ENCODE measurements at regions not wholly inside any gene's neighbourhood (a gene's known extent, or its start where the extent isn't known, plus 50 kb on each side); places are given as distances from the start of the nearest gene placed in this dataset.

DNA sequence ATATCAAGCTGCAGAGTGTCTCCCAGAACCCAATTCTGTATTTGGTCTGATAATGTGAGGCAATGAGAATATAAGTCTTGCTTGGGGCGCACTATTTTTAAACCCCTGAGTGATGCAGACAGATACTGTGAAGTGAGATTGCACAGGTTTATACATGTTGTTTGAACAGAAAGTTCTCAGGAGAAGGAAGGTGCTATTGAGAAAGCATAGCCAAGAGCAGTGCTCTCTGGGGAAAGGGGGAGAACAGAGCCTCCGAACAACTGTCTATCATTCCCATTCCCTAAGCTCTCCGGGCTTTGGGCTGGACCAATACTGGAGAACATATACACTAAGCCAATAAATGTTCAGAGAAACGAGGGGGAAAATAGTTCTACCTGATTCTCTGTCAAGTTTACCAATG is 75.8 kb downstream of the PERP start:
- TF ChIP-seq POLR2AphosphoS5 (IDR thresholded peaks at IDR 0.05) (no peak), POLR2A (IDR thresholded peaks at IDR 0.05) (no peak), EP300 (IDR thresholded peaks at IDR 0.05) (no peak)
- TF ChIP-seq, protein P1, sequence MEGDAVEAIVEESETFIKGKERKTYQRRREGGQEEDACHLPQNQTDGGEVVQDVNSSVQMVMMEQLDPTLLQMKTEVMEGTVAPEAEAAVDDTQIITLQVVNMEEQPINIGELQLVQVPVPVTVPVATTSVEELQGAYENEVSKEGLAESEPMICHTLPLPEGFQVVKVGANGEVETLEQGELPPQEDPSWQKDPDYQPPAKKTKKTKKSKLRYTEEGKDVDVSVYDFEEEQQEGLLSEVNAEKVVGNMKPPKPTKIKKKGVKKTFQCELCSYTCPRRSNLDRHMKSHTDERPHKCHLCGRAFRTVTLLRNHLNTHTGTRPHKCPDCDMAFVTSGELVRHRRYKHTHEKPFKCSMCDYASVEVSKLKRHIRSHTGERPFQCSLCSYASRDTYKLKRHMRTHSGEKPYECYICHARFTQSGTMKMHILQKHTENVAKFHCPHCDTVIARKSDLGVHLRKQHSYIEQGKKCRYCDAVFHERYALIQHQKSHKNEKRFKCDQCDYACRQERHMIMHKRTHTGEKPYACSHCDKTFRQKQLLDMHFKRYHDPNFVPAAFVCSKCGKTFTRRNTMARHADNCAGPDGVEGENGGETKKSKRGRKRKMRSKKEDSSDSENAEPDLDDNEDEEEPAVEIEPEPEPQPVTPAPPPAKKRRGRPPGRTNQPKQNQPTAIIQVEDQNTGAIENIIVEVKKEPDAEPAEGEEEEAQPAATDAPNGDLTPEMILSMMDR (IDR thresholded peaks at IDR 0.05), result no peak
- H3K4me3 ChIP-seq, result no peak overlapping the region
- no peaks in the 10 kb centered on the region for H3K9me3 ChIP-seq
- no peak for DNase-seq
- no peaks in the 10 kb centered on the region for H3K4me1 ChIP-seq
- intact Hi-C loops (cut with DNase I; ENCODE audit: low total_unique reads), result no loop called here
- no peaks in the 10 kb centered on the region for H3K36me3 ChIP-seq
- H3K27me3 ChIP-seq, result no peaks in the 10 kb centered on the region
- no peak overlapping the region for H3K27ac ChIP-seq
- WGBS, 5 donors, result 67 to 80% (median 78%) methylated on average over 4 of the region's 4 CpGs

DNA sequence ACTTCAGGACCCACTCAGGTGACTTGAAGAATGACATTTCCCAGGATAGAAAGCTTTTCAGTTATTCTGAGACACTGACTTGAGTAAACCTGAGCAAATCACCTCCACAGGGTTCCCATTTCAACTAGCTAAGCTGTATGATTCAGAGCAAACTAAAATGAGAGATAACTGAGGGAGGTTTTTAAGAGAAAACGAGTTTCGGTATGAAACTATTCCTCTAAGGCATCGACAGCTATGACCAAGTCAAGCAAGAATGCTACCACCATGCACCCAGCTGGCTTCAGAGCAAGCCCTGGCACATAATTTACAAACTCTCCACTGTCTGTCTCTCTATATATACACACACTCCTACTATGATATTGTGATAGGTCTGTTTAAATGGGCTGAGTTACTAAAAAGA is 75.4 kb downstream of the PERP start:
- 68 to 84% (median 74%) methylated on average over 3 of the region's 3 CpGs for WGBS, 5 donors
- no peaks in the 10 kb centered on the region for H3K4me1 ChIP-seq
- no peaks in the 10 kb centered on the region for H3K27me3 ChIP-seq
- no peak overlapping the region for H3K27ac ChIP-seq
- TF ChIP-seq POLR2A (IDR thresholded peaks at IDR 0.05) (no peak), EP300 (IDR thresholded peaks at IDR 0.05) (no peak), POLR2AphosphoS5 (IDR thresholded peaks at IDR 0.05) (no peak)
- TF ChIP-seq, protein P1 (IDR thresholded peaks at IDR 0.05), result no peak
- no peak for DNase-seq
- no peaks in the 10 kb centered on the region for H3K9me3 ChIP-seq
- intact Hi-C loops (cut with DNase I; ENCODE audit: low total_unique reads), result no loop called here
- no peaks in the 10 kb centered on the region for H3K36me3 ChIP-seq
- H3K4me3 ChIP-seq, result no peak overlapping the region

DNA sequence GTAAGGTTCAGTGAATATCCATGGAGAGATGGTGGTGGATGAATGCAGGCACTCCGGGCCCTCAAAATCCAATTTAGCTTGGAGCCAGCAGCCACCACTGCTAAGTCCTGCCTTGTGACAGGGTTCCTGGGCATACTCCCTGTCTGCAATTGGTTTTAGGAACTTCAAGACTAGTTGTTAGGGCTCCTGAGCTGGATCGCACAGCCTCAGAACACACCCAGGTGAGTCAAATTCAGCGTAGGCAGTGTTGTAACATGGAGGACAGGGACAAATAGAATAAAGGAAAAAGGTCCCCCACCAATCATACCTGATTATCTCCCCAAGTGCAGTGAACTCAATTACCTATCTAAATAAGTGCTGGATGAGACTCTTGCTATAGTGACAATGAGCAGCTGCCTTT is 74.6 kb downstream of the PERP start:
- DNase-seq, result no peak
- no peak overlapping the region for H3K4me3 ChIP-seq
- intact Hi-C loops (cut with DNase I; ENCODE audit: low total_unique reads), result no loop called here
- H3K27ac ChIP-seq, result no peak overlapping the region
- TF ChIP-seq, protein P1 (IDR thresholded peaks at IDR 0.05), result no peak
- TF ChIP-seq EP300 (IDR thresholded peaks at IDR 0.05) (no peak), POLR2AphosphoS5 (IDR thresholded peaks at IDR 0.05) (no peak), POLR2A (IDR thresholded peaks at IDR 0.05) (no peak)
- H3K4me1 ChIP-seq, result no peaks in the 10 kb centered on the region
- 87 to 98% (median 90%) methylated on average over 3 of the region's 3 CpGs for WGBS, 5 donors
- H3K27me3 ChIP-seq, result no peaks in the 10 kb centered on the region
- no peaks in the 10 kb centered on the region for H3K9me3 ChIP-seq
- no peaks in the 10 kb centered on the region for H3K36me3 ChIP-seq

DNA sequence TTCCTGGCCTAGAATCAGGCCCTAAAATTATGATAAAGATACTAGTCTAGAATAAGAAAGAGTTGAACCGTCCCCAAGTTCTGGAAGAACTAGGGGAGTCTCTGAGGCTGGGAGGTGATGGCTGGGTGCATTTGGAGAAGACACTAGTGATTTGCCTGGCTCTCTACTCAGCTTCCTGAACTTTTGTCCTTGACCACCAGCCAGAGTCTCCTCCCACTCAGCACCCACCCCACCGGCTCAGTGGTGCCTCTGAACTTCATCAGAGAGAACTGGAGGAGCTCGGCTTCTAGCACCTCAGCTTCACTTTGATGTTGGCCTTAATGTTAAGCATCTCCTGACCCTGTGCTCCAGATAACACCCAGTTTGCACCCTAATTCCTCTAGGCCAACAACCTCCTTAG is 73.0 kb downstream of the PERP start:
- no peak overlapping the region for H3K4me3 ChIP-seq
- no peak overlapping the region for H3K27ac ChIP-seq
- intact Hi-C loops (cut with DNase I; ENCODE audit: low total_unique reads), result no loop called here
- no peak for TF ChIP-seq POLR2AphosphoS5 (IDR thresholded peaks at IDR 0.05)
- TF ChIP-seq, protein P1 (IDR thresholded peaks at IDR 0.05), result no peak
- TF ChIP-seq EP300 (IDR thresholded peaks at IDR 0.05), result no peak
- no peak for TF ChIP-seq POLR2A (IDR thresholded peaks at IDR 0.05)
- WGBS, 5 donors, result 86 to 95% (median 88%) methylated on average over 3 of the region's 3 CpGs
- H3K27me3 ChIP-seq, result no peaks in the 10 kb centered on the region
- H3K36me3 ChIP-seq, result no peaks in the 10 kb centered on the region
- H3K9me3 ChIP-seq, result no peaks in the 10 kb centered on the region
- H3K4me1 ChIP-seq, result no peaks in the 10 kb centered on the region
- no peak for DNase-seq

Data from stomach (tissue), 8 donors.